ENCODE measurements at regions not wholly inside any gene's neighbourhood (a gene's known extent, or its start where the extent isn't known, plus 50 kb on each side); places are given as distances from the start of the nearest gene placed in this dataset.

DNA sequence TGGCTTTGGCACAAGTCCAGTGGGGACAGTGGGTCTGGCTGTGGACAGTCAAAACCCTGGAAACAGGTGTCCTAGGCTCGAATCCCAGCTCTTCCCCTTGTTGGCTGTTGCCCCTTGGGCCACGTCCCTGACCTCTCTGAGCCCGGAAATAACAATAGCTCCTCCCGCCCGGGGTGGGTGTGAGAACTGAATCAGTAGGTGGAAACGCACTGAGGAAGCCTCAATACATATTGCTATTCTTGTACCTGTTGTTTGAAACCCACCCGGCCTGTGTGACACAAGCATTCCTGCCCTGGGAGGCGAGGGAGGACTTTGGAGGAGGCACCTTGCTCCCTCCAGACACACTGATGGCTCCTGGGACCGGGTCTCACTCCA is 134.1 kb downstream of the OLFM1 start:
- TF ChIP-seq, protein P1, sequence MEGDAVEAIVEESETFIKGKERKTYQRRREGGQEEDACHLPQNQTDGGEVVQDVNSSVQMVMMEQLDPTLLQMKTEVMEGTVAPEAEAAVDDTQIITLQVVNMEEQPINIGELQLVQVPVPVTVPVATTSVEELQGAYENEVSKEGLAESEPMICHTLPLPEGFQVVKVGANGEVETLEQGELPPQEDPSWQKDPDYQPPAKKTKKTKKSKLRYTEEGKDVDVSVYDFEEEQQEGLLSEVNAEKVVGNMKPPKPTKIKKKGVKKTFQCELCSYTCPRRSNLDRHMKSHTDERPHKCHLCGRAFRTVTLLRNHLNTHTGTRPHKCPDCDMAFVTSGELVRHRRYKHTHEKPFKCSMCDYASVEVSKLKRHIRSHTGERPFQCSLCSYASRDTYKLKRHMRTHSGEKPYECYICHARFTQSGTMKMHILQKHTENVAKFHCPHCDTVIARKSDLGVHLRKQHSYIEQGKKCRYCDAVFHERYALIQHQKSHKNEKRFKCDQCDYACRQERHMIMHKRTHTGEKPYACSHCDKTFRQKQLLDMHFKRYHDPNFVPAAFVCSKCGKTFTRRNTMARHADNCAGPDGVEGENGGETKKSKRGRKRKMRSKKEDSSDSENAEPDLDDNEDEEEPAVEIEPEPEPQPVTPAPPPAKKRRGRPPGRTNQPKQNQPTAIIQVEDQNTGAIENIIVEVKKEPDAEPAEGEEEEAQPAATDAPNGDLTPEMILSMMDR (IDR thresholded peaks at IDR 0.05): no peak
- TF ChIP-seq POLR2AphosphoS5 (IDR thresholded peaks at IDR 0.05): no peak
- no peak for TF ChIP-seq EP300 (IDR thresholded peaks at IDR 0.05)
- TF ChIP-seq POLR2A (IDR thresholded peaks at IDR 0.05): no peak
